Stimulated activated CD8-positive, alpha-beta memory T cell treated with anti-CD3 and anti-CD28 coated beads, Interleukin-7, amount 100 ng/mL, for 1 hour (primary cell): ENCODE measurements at regions not wholly inside any gene's neighbourhood (a gene's known extent, or its start where the extent isn't known, plus 50 kb on each side); places are given as distances from the start of the nearest gene placed in this dataset.
"Not testable (repeated sequence)": the region's sequence is repeated elsewhere in the genome, so short reads cannot be mapped to it uniquely, and the experiment has no call there.

Source experiments
- DNase-seq, 2 donors: peaks; one replicate each; pipeline ENCODE4 v3.0.0-alpha.2; 2020; ENCODE audit warnings: low read depth in 2 of 2

DNA sequence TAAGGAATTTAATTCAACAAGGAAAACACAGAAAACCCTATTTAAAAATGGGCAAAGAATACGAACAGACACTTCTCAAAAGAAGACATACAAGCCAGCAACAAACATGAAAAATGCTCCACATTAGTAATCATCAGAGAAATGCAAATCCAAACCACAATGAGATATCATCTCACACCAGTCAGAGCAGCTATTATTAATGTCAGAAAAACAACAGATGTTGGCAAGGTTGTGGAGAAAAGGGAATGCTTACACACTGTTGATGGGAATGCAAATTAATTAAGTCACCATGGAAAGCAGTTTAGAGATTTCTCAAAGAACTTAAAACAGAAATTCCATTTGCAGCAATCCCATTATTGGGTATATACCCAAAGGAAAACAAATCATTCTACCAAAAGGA lies 55.2 kb downstream of the GCC1 start:
- no peak for DNase-seq

DNA sequence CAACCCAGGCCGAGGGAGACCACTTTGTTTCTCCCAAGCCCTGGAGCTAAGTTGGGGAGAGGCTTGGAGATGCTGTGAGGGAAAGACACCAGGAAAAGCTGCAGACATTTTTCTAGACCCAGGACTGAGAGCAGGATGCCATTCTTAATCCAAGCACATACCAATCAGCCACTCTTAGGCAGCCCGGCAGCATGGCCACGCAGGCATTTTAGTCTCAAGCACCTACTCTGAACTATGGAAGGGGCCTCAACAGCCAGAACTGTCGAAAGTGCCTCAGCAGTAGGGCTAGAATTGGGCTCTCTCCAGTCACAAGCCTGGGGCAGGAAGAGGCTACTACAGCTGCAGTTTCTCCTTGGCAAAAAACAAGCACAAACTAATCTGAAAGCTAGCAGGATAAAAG lies 57.8 kb downstream of the GCC1 start:
- no peak for DNase-seq

DNA sequence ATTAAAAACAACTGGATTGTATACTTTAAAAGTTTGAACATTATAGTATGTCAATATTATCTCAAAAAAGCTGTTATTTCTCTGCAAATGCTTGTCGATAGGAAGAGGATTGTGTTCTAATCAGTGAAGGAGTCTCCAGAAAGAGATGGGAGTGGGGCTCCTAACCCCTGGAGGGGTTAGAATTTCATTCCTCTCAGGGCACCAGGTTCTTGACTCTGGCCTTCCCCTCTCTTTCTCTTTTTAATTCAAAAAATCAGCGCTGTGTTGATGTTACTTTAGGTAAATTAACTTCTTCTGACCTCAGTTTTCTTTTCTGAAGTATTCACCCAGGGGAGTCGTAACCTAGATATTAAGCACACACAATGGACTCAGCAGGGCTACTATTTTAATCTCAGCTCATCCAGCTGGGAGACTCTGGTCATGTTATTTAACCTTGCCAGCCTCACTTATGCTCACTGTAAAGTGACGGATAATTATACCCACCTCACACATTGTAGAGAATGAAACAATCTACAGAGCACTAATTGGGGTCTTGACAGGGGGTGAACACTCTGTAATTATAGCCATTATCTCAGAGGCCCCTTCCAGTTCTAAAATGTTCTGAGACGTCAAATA lies 59.4 kb downstream of the GCC1 start:
- no peak for DNase-seq

DNA sequence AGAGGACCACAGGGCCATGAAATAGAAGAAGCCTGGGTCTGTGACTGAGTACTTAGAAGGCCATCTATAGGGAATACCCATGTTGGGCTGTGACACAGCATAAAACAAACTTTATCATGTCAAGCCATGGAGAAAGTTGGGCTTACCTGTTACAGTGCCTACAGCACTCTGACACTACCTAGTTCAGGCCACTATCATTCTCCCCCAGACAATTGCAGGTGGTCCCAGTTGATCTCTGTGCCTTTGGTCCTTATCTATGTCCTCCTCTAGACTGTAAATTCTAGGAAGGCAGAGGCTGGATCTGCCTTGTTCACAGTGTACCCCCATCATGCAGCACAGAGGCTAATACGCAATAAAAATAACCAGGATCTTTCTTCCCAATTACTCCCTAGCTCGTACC lies 69.1 kb downstream of the GCC1 start:
- DNase-seq, result no peak

DNA sequence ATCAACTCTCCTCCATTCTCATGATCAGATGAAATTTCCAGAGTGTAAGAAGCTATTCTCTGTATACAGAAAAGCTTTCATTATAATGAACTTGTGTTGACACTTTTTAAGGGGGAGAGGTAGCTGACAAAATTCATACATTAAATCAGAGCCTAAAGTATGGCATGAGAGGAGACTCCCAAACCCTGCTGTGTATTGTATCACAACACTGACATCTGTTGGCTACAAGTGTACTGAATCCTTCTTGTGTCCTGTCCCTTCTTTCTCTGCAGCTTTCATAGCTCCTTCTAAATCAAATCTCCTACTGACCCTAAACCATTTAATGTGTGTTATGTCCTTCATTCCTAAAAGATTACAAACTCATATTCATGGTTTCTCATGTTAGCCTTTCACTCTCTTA lies 70.9 kb downstream of the GCC1 start:
- no peak for DNase-seq

DNA sequence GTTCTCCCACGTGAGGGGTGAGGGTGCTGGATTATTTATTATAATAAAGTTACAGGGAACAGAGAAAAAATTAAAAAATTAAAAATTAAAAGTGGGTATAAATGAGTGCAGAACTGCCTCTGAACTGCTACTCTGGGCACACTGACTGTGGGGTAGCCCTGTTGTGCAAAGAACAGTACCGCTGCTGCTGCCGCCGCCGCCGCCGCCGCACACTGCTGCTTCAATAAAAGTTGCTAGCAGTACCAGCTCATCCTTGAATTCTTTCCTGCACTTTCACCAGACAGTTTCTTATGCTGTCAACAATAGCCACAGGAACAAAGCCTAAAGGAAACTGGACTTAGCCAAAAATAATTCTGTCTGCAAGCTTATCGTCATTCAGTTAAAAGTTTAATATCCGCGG lies 72.1 kb downstream of the GCC1 start:
- no peak for DNase-seq

DNA sequence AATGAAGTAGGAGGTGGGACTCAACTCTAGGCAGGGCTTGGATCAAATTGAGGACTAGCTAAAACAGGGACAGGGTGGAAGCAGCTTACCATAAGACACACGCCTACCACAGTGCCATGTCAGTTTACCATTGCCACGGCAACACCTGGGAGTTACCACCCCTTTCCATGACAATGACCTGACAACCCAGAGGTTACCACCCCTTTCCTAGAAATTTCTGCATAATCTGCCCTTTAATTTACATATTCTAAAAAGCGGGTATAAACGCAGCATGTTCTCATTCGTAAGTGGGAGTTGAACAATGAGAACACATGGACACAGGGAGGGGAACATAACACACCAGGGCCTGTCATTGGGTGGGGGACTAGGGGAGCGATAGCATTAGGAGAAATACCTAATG lies 72.7 kb downstream of the GCC1 start:
- DNase-seq, result no peak

DNA sequence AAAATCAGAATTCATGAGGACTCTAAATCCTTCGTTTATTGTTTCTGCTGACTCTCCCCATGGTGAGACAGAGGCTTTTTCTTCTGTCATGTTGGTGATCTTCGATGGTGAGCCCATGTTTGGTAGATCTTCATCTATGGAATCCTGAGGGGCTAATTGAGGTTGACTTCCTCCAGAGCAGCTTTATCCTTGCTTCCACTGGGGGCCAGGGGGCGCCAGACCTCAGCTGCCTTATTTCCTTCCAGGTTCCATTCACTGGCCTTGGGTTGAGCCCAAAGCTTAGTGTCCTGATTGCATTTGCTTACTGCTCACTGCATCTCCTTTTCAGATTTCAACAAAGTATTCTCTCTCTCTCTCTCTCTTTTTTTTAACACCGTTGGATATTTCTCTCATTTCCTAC lies 80.7 kb downstream of the GCC1 start:
- DNase-seq, result no peak

DNA sequence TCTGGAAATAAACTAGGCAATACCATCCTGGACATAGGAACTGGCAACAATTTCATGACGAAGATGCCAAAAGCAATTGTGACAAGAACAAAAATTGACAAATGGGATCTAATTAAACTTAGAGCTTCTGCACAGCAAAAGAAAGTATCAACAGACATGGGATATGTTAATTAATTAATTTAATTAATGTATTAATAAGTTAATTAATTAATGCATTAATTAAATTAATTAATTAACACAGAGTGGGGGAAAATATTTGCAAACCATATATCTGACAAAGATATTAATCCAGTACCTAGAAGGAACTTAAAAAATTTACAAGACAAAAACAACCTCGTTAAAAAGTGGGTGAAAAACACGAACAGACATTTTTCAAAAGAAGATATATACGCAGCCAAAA lies 83.6 kb downstream of the GCC1 start:
- no peak for DNase-seq

DNA sequence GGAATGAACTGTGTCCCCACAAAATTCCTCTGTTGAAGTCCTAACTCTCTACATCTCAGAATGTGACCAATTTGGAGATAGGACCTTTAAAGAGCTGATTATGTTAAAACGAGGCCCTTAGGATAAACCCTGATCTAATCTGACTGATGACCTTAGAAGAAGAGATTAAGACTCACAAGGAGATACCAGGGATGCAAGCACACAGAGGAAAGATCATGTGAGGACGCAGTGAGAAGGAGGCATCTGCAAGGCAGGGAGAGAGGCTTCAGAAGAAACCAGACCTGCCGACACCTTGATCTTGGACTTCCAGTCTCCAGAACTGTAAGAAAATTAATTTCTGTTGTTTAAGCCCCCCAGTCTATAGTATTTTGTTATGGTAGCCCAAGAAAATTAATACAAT lies 94.9 kb upstream of the ZNF800 start:
- no peak for DNase-seq

DNA sequence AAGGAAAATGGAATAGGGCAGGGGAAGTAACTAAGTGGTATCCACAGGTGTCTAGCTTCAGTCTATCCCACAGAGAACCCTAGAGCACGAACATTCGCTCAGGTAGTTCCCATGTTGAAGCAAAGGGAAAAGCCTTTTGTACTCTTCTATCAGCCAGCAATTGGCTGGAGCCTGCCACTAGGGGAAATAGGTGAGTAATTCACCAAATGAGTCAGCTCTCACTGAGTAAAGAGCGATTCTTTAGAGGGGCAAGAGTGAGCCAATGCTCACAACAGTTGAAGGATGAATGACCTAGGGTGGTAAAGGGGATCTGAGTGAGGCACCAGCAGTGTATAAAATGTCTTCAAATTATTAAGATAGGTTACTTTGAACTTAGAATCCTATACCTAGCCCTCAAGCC lies 94.1 kb upstream of the ZNF800 start:
- no peak for DNase-seq

DNA sequence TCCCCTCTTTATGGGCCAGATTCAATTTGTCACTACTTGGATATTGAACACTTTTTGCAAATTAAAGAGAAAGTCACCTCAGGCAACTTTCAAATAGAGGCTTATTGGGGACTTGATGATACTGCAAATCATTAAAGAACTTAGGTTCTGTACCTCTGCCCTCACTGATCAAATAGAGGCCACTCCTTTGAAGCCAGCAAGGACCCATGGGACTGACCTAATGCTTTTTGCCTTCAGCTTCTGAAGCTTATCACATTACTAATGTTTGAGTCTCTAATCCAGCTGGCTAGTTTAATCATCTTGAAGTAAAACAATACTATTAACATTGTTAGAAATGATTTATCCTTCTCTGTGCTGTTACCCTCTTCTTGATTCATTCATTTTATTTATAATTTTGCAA lies 93.0 kb upstream of the ZNF800 start:
- no peak for DNase-seq

DNA sequence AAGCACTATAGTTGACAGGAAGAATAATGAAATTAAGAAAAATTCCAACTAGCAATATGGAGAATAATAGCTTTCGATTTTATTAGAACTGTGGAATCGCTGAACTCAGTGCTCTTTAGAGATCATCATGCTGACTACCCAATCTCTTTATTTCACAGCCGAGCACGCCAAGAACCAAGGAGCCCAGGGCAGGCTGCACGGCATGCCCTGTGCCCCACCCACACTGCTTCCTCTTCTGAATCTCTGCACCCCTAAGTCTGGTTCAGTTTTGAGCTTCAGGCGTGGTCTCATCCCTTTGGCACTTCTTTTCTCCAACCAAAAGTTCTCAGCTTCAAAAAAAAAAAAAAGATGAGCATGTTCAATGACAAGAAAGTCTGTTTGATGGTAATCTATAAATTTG lies 92.4 kb upstream of the ZNF800 start:
- DNase-seq, result no peak

DNA sequence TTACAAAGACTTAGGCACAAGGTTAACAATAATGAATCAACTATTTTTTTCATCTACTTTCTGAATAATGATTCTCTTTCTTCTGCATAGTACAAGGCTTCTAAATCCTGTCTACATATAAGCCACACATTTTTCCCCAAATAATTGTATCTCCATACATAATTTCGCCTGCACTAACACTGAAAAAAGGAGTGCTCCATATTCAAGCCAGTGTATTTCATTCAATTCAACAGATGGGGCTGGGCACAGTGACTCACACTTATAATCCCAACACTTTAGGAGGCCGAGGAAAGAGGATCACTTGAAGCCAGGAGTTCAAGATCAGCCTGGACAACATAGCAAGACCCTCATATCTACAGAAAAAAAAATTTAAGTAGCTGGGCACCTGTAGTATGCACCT lies 86.0 kb upstream of the ZNF800 start:
- DNase-seq, result no peak

DNA sequence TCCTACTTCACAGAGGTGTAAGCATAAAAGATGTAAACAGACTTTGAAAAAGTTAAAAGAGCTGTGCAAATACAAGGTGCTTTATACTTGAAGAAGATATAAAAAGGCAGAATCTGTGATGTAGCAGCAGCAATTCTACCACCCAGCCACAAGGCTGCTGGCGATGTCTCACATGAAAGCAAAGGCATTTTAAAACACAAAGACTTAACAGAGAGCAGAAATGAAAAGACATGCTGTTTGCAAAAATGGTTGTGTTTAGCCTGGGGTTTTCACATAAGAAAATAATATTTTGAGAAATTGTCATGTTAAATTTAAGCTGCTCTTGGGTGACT lies 85.5 kb upstream of the ZNF800 start:
- no peak for DNase-seq

DNA sequence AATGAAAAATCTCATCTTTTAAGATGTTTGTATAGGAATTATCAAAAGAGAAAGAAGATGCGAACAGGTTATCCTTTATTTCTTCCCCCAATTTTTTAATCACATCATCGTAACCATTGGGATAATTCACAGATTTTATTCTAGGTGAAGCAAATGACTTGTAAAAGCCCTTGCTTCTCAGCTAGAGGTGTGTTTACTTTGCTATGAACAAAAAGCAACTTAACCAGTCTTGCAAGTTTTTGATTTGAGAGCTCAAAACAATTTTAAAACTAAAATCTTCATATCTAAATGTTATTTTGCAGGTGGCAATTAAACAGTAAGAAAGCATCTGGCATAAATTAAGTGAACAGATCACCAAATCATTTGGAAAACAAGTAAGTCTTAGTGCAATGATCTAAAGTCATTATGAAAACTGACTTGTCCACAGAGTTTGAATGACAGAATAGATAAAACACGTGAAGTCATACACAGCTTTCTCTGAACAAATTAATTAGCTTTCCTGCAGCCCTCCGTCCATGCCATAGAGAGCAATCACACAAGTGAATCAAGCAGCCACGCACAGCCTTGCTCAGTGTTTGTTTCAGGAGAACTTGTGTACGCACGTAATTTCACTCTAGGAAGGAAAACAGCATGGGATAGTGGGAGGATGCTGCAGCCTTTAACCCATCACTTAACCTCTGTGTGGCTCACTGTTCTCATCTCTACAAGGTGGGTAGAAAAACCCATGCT lies 85.0 kb upstream of the ZNF800 start:
- no peak for DNase-seq

DNA sequence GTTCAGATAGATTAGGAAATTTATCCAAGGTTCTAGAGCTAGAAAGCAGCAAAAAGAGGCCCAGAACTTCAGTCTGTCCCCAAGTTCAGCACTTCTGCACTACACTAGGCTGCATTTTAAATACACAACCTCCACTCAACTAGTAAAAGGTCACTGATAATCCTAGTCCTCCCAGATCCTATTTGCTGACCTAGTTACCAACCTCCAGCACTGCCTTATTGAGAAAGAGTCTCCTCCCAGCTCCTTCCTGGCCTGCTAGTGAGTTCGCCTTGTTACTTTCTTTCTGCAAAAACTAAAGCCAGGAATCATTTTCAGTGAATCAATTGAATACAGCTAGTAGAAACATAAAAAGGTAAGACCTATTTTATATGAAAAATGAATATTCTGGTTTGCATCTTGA lies 84.1 kb upstream of the ZNF800 start:
- no peak for DNase-seq

DNA sequence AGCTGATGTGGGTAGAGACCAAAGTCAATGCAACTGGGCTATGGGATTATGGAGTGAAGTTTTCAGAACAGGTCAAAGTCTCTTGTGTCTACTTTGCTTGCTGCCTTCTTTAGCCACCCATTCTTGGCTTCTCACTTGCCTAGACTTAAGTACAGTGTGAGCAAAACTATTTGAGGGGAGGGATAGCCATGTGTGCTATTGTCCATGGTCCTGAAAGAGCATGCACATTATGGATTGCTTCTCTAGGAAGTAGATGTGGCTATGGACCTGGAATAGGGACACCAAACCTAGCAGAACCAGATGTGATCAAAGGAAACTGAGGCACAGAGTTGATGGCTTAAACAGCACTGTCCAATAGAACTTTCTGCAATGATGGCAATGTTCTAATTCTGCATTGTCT lies 81.9 kb upstream of the ZNF800 start:
- no peak for DNase-seq

DNA sequence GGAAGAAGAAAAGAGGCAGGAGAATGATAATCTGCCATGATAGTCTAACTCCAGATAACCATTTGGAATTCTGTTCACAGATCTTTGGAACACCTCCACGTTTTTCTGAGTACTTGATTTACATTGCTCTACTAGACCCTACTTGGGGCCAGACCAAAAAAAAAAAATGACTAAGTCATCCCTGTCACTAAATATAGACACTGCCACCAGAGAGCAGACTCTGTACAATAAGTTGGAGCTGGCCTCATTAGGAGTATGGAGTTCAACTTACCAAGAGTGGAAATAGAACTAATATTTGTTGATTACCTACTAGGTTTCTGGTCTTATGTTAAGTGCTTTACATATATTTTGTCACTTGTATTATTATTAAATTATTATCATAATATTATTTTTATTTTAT lies 80.9 kb upstream of the ZNF800 start:
- DNase-seq, result no peak

DNA sequence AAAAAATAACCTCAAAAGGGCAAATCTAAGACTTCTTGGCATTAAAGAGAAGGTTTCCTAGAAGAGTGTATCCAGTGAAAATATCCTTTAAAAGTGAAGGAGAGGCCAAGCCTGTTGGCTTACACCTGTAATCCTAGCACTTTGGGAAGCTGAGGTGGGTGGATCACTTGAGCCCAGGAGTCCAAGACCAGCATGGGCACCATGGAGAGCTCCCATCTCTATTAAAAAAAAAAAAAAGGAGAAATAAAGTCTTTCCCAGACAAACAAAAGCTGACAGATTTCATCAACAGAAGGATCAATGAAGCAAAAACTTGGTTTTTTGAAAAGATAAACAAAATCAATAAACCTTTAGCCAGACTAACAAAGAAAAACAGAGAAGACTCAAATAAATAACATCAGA lies 67.6 kb upstream of the ZNF800 start:
- no peak for DNase-seq

DNA sequence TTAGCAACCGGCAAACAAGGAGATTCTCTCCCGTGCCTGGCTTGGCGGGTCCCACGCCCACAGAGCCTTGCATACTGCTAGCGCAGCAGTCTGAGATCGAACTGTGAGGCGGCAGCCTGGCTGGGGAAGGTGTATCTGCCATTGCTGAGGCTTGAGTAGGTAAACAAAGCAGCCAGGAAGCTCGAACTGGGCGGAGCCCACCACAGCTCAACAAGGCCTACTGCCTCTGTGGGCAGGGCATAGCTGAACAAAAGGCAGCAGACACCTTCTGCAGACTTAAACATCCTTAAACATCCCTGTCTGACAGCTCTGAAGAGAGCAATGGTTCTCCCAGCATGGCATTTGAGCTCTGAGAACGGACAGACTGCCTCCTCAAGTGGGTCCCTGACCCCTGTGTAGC lies 58.8 kb upstream of the ZNF800 start:
- not testable (repeated sequence) for DNase-seq

DNA sequence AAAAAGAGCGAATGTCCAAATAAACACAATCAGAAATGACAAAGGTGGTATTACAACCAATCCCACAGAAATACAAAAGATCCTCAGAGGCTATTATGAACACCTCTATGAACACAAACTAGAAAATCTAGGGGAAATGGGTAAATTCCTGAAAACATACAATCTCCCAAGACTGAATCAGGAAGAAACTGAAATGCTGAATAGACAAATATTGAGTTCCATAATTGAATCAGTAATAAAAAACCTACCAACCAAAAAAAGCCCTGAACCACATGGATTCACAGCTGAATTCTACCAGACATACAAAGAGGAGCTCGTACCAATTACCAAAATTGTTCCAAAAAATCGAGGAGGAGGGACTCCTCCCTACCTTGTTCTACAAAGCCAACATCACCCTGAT lies 56.1 kb upstream of the ZNF800 start:
- no peak for DNase-seq

DNA sequence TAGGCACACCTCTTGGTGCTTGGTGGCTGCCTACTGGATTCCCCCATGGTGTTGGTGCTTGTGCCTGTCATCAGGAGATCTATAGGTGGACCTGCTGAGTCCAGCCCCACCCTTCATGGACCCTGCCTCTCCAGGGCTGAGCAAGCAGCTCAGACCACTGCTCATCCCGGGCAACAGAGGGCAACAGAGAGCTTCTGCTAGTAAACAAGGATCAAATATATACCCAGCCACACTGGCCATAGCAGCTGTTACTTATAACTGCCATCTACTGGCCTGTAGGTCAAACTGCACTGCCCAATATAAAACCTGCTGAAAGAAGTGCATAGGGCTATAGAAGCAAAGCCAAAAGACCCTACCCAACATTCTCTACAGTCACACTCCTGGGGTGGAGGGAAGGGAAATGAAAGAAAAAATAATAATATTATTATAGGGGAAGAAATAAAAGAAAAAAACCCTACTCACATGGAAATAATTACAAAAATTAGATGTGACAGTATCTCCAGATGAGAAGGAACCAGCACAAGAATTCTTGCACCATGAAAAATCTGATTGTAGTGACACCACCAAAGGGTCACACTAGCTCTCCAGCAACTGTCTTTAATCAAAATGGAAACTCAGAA lies 54.9 kb upstream of the ZNF800 start:
- peak; percentile 6 to 10 for DNase-seq

DNA sequence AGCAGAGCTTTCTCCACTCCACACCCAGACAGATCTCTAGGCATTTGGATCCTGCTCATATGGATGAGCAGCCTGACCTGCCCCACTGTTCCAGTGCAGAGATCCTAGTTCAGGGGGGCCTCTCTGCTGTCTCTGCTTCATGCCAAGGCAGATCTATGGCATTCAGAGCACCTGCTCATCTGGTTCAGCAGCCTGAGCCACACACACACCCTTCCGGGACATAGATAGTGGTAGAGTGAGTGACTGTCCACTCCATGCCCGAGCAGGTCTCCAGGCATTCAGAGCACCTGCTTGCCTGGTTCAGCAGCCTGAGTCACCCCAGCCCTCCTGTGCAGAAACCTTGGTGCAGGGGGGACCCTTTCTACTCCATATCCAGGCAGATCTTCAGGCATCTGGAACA lies 54.3 kb upstream of the ZNF800 start:
- DNase-seq, result no peak
